HepG2 (cell line): ENCODE measurements at regions not wholly inside any gene's neighbourhood (a gene's known extent, or its start where the extent isn't known, plus 50 kb on each side); places are given as distances from the start of the nearest gene placed in this dataset.

Experiments used
- ATAC-seq: fragments of 200-7000 bp; cut with Tn5 transposase; 3 replicates; pipeline ENCODE4 v1.9.1; 2020; ENCODE audit warnings: mild to moderate bottlenecking, moderate library complexity
- BruUV-seq: library from RNA; stranded (reverse); fragments of 400-500 nt; replicated peaks from 2 replicates; lab custom pipeline; 2021; lab: Mats Ljungman, UMichigan
- CTCF ChIA-PET: fragments of 300-600 bp; formaldehyde crosslinking; extraction: SDS; loops from one replicate; lab custom pipeline; 2021; ENCODE audit warnings: low total read pairs, inconsistent platforms, low intra/inter-chr PET ratio; lab: Yijun Ruan, JAX
- POLR2A ChIA-PET: fragments of 350-600 bp; sonication (Branson Sonifier 250); formaldehyde crosslinking; loops from one replicate; lab custom pipeline; 2020; ENCODE audit warnings: antibody characterized with exemption, inconsistent platforms; lab: Yijun Ruan, JAX
- DNase-seq: peaks from one replicate; pipeline ENCODE4 v3.0.0-alpha.2; 2015; ENCODE audit warnings: low spot score
- FAIRE-seq: peaks from 3 replicates; lab custom pipeline; 2011; peaks lifted over from hg19 to GRCh38; lab: Jason Lieb, UNC
- H2AFZ ChIP-seq: one replicate; pipeline ENCODE4 v1.6.1; 2011; ENCODE audit warnings: low read length, inconsistent platforms
- H3K27ac ChIP-seq: fragments of 300-600 bp; 3 replicates; pipeline ENCODE4 v1.8.0; 2011; ENCODE audit warnings: mixed run types, mild to moderate bottlenecking, mixed read lengths, low read length, inconsistent platforms; ENCODE audit not compliant: insufficient read depth; ENCODE audit errors: extremely low read length
- H3K27me3 ChIP-seq, 2 experiments: fragments of 200-600 bp in 1 of 2; 2 replicates in 1 of 2; 3 replicates in 1 of 2; pipeline versions ENCODE4 v1.6.0 to v1.8.0; 2011; ENCODE audit warnings: low read length in 2 of 2, mild to moderate bottlenecking in 2 of 2, moderate library complexity in 2 of 2, inconsistent platforms in 1 of 2; ENCODE audit not compliant: insufficient read depth in 2 of 2, control insufficient read depth in 1 of 2
- H3K36me3 ChIP-seq, 2 experiments: fragments of 200-600 bp in 1 of 2; replicated peaks in 1 of 2; 2 replicates in 1 of 2; 3 replicates in 1 of 2; pipeline versions ENCODE4 v1.5.1 to v1.8.0; 2011; ENCODE audit warnings: low read length in 2 of 2, inconsistent platforms in 1 of 2; ENCODE audit not compliant: insufficient read depth in 2 of 2, control insufficient read depth in 1 of 2
- H3K4me1 ChIP-seq: 2 replicates; pipeline ENCODE4 v1.5.1; 2012; ENCODE audit warnings: low read length, inconsistent platforms; ENCODE audit not compliant: insufficient read depth
- H3K4me2 ChIP-seq: 2 replicates; pipeline ENCODE4 v1.6.0; 2011; ENCODE audit warnings: low read depth, low read length, inconsistent platforms
- H3K4me3 ChIP-seq, 3 experiments: fragments of 200-600 bp in 1 of 3; sonication (generic), shearing (Covaris generic) in 1 of 3; replicated peaks in 1 of 3; 2 replicates each; pipeline ENCODE4 v1.5.1; 2011 to 2016; ENCODE audit warnings: low read length in 3 of 3, inconsistent platforms in 2 of 3, low read depth in 2 of 3, mild to moderate bottlenecking in 2 of 3, control low read depth in 1 of 3, mixed read lengths in 1 of 3; ENCODE audit not compliant: insufficient read depth in 1 of 3
- H3K79me2 ChIP-seq: one replicate; pipeline ENCODE4 v1.6.1; 2011; ENCODE audit warnings: low read length, inconsistent platforms; ENCODE audit not compliant: insufficient read depth
- H3K9ac ChIP-seq: 2 replicates; pipeline ENCODE4 v1.6.0; 2011; ENCODE audit warnings: mild to moderate bottlenecking, low read depth, low read length, inconsistent platforms; ENCODE audit not compliant: insufficient read depth
- H3K9me3 ChIP-seq: 2 replicates; pipeline ENCODE4 v1.5.1; 2012; ENCODE audit warnings: mild to moderate bottlenecking, low read length
- H4K20me1 ChIP-seq: 2 replicates; pipeline ENCODE4 v1.6.0; 2011; ENCODE audit warnings: inconsistent platforms, mild to moderate bottlenecking, low read length, moderate library complexity; ENCODE audit not compliant: insufficient read depth
- DPF2 ChIP-seq: sonication (generic); formaldehyde crosslinking; IDR thresholded peaks from 2 replicates; pipeline ENCODE4 v1.4.0; 2020; ENCODE audit warnings: mild to moderate bottlenecking, low read depth, missing genetic modification reagents, borderline replicate concordance
- FOXA1 ChIP-seq, 2 experiments: fragments of 450-650 bp in 1 of 2; sonication (generic) in 1 of 2; formaldehyde crosslinking in 1 of 2; IDR thresholded peaks; 2 replicates each; pipeline versions ENCODE4 v1.4.0 to v1.6.1; 2016 to 2020; ENCODE audit warnings: missing genetic modification reagents in 1 of 2
- GLMP ChIP-seq: sonication (generic); formaldehyde crosslinking; IDR thresholded peaks from 2 replicates; pipeline ENCODE4 v1.9.0; 2021; ENCODE audit warnings: missing genetic modification reagents, mild to moderate bottlenecking, borderline replicate concordance
- KDM3A ChIP-seq: IDR thresholded peaks from 2 replicates; pipeline ENCODE4 v1.6.1; 2018; ENCODE audit warnings: low read depth, missing compliant biosample characterization
- NR3C1 ChIP-seq: sonication (generic); formaldehyde crosslinking; IDR thresholded peaks from 2 replicates; pipeline ENCODE4 v1.4.0; 2020; ENCODE audit warnings: missing genetic modification reagents
- PAWR ChIP-seq: sonication (generic); formaldehyde crosslinking; IDR thresholded peaks from 2 replicates; pipeline ENCODE4 v1.4.0; 2020; ENCODE audit warnings: missing genetic modification reagents, mild to moderate bottlenecking, borderline replicate concordance
- SP140L ChIP-seq: sonication (generic); formaldehyde crosslinking; IDR thresholded peaks from 2 replicates; pipeline ENCODE4 v1.4.0; 2020; ENCODE audit warnings: missing genetic modification reagents, borderline replicate concordance
- USF2 ChIP-seq, 2 experiments: sonication (generic) in 1 of 2; formaldehyde crosslinking in 1 of 2; IDR thresholded peaks; 2 replicates each; pipeline versions ENCODE4 v1.5.1 to v1.6.1; 2011 to 2020; ENCODE audit warnings: borderline replicate concordance in 1 of 2, low read depth in 1 of 2, low read length in 1 of 2, mild to moderate bottlenecking in 1 of 2, missing genetic modification reagents in 1 of 2, moderate library complexity in 1 of 2
- ZEB1 ChIP-seq: IDR thresholded peaks from 2 replicates; pipeline ENCODE4 v1.6.1; 2012; ENCODE audit warnings: mild to moderate bottlenecking, low read depth, inconsistent platforms; ENCODE audit not compliant: insufficient replicate concordance
- ZFX ChIP-seq: sonication (generic); formaldehyde crosslinking; IDR thresholded peaks from 2 replicates; pipeline ENCODE4 v1.4.0; 2020; ENCODE audit warnings: mild to moderate bottlenecking, low read depth, missing genetic modification reagents, moderate library complexity
- ZNF280D ChIP-seq: sonication (generic); formaldehyde crosslinking; IDR thresholded peaks from 2 replicates; pipeline ENCODE4 v1.5.1; 2020; ENCODE audit warnings: mild to moderate bottlenecking, missing genetic modification reagents
- ZNF580 ChIP-seq: IDR thresholded peaks from 2 replicates; pipeline ENCODE4 v1.6.1; 2016; ENCODE audit warnings: low read depth, borderline replicate concordance
- ZNF746 ChIP-seq: sonication (generic); formaldehyde crosslinking; IDR thresholded peaks from 2 replicates; pipeline ENCODE4 v1.8.0; 2022; ENCODE audit warnings: mild to moderate bottlenecking, missing genetic modification reagents
- ZNF788 ChIP-seq: sonication (generic); formaldehyde crosslinking; IDR thresholded peaks from 2 replicates; pipeline ENCODE4 v1.5.0; 2020; ENCODE audit warnings: mild to moderate bottlenecking, missing genetic modification reagents, borderline replicate concordance
- ZNF792 ChIP-seq: IDR thresholded peaks from 2 replicates; pipeline ENCODE4 v1.6.1; 2016
- WGBS: methylation state at CpG from one replicate; pipeline ENCODE4 v1.1.6; 2017; ENCODE audit warnings: low lambda C conversion rate; 5-methylcytosine and 5-hydroxymethylcytosine counted together
- in situ Hi-C: cut with HindIII; loops from 2 replicates; pipeline ENCODE4 v1.10.0; 2017; ENCODE audit warnings: low pct_unique_long_range_greater_than_20kb; ENCODE audit not compliant: extremely low pct_ligation_motif_present
- intact Hi-C: fragments of 100-400 bp; cut with micrococcal nuclease; formaldehyde crosslinking; loops from one replicate; pipeline ENCODE4 v1.10.0; 2022; ENCODE audit not compliant: unreplicated experiment

GRCh38 chrX:88604433-88605221 is 142.4 kb upstream of the CPXCR1 start:
- Histone ChIP-seq H3K36me3 (no peaks in the 10 kb centered on the region), H3K79me2 (no peaks in the 10 kb centered on the region), H3K9me3 (peaks cover 7% of the 10 kb centered on the region; the same call in 1 of the 2 replicates), H4K20me1 (no peaks in the 10 kb centered on the region), H3K9ac (peak overlapping the region; percentile 80), H3K4me2 (peak overlapping the region; percentile 62), H3K27me3 (no peaks in the 10 kb centered on the region), H3K4me1 (peaks cover 57% of the 10 kb centered on the region), H2AFZ (no peak overlapping the region), H3K4me3 (peak overlapping the region in 1 of 3 experiments; percentile 25; a peak in 1 of 6 replicates), H3K27ac (peak overlapping the region; percentile 98)
- in situ Hi-C loops, result loop anchor here (5.0 kb wide), 1 partner anchor 177 kb away; no protein-coding TSS in a partner anchor
- POLR2A ChIA-PET, result interaction anchor here (0.6 to 3.9 kb wide), 3 partner anchors 41 to 468 kb away, joined by 3 to 31 read pairs (median 3); no protein-coding TSS in a partner anchor
- peak; percentile 99 for ATAC-seq
- 4% methylated on average over 2 of the region's 5 CpGs for WGBS
- no TSS peak for BruUV-seq
- CTCF ChIA-PET, result no interaction called here
- FAIRE-seq, result peak; percentile 92
- intact Hi-C loops, result loop anchor here (1.0 to 2.0 kb wide), 2 partner anchors 44 to 180 kb away; no protein-coding TSS in a partner anchor
- DNase-seq, result peak; percentile 96
- TF ChIP-seq ZNF792 (CRISPR knock-in tag) (peak; percentile 73), NR3C1 (CRISPR knock-in tag) (no peak), ZFX (CRISPR knock-in tag) (peak; percentile 78), PAWR (CRISPR knock-in tag) (no peak), ZEB1 (peak; percentile 32), SP140L (CRISPR knock-in tag) (no peak), FOXA1 (IDR thresholded peaks at IDR 0.05) (peak; percentile 92), FOXA1 (CRISPR knock-in tag; IDR thresholded peaks at IDR 0.05) (peak; percentile 98), ZNF788 (CRISPR knock-in tag) (peak; percentile 50; the same call in 1 of the 2 replicates), ZNF580 (peak; percentile 67; the same call in 1 of the 2 replicates), DPF2 (CRISPR knock-in tag) (peak; percentile 73; the same call in 1 of the 2 replicates), GLMP (CRISPR knock-in tag) (no peak), USF2 (IDR thresholded peaks at IDR 0.05; ENCODE audit: low read depth, low read length) (no peak), USF2 (CRISPR knock-in tag; IDR thresholded peaks at IDR 0.05; ENCODE audit: borderline replicate concordance) (peak; percentile 47; the same call in 1 of the 2 replicates), KDM3A (CRISPR knock-in tag) (peak; percentile 28; the same call in 1 of the 2 replicates), ZNF280D (CRISPR knock-in tag) (peak; percentile 67; the same call in 1 of the 2 replicates), ZNF746 (CRISPR knock-in tag) (no peak)
